ENCODE measurements at regions not wholly inside any gene's neighbourhood (a gene's known extent, or its start where the extent isn't known, plus 50 kb on each side); places are given as distances from the start of the nearest gene placed in this dataset.
"Not testable (repeated sequence)": the region's sequence is repeated elsewhere in the genome, so short reads cannot be mapped to it uniquely, and the experiment has no call there.

- DNase-seq, result no peak
Observed at GRCh38 chr18:76640438-76640837, 145.4 kb upstream of the ZNF516 start.

GRCh38 chr18:76634564-76634963, 139.5 kb upstream of the ZNF516 start:
- DNase-seq, result no peak

GRCh38 chr18:76633588-76634269, 138.7 kb upstream of the ZNF516 start:
- no peak for DNase-seq

DNA sequence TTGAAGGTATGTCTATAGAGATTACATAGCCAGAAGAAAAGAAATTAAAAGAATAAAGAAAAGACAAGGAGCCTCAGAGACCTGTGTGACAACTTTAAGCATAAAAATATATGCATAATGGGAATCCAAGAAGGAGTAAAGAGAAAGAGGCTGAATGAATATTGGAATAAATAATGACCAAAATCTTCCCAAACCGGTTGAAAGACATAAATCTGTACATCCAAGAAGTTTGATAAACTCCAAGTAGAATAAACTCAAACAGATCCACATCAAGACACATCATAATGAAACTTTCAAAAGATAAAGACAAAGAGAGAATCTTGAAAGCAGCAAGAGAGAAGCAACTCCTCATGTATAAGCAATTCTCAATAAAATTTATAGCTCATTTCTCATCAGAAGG, 132.4 kb upstream of the ZNF516 start:
- no peak for DNase-seq

DNA sequence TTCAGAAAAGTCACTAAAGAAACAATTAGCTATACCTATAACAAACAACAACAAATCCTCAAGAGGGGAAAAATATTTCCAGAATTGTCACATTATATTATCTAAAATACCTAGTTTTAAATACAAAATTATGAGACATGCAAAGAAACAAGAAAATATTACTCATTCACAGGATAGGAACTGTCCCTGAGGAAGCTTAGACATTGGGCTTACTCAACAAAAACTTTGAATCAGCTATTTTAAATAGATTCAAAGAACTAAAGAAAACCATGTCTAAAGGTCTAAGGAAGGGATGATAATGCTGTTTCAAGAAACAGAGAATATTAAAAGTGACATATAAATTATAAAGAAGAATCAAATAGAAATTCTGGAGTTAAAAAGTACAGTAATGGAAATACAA, 131.9 kb upstream of the ZNF516 start:
- no peak for DNase-seq

DNA sequence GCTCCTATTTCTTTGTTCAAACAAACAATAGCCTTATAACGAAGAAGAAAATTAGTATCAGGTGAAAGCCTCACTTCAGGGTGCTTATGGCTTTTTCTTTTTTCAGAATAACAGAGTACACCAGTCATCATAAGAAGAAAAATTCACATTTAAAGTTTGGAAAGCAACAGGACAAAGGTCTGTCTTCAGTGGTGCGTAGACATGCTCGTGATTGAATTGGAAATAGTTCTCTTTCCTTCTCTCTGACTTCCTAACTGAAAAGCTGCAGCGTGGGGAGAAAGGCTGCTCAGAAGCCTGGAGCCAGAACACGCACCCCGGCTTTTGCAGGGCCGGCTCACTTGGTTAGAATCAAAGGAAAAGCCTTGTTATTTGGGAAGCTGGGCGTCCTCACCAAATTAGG, 127.6 kb upstream of the ZNF516 start:
- no peak for DNase-seq

GRCh38 chr18:76621782-76622495, 126.9 kb upstream of the ZNF516 start:
- peak in 1 of 3 donors; percentile 26 for DNase-seq

DNA sequence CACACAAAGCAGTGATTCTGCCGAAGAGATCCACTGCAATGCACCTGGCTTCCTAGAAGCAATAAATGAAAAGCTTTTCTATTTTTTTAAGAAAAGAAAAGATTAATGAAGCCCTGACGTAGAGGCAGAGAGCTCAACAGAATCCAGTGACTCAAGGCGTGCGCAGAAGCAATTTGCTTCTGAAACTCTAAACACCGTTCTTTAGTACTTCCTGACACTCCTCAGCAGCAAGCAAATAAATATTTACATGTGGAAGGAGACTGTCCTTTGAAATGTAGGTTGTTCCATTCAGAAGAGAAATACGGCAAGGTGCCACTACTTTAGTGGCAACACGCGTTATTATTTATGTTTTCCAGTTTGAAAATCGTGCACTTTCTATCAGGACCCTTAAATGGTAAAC, 126.2 kb upstream of the ZNF516 start:
- DNase-seq, result peak in 1 of 3 donors; percentile 45

GRCh38 chr18:76620321-76621170, 125.5 kb upstream of the ZNF516 start:
- DNase-seq, result peak; percentile 73 to 93 (median 80)

DNA sequence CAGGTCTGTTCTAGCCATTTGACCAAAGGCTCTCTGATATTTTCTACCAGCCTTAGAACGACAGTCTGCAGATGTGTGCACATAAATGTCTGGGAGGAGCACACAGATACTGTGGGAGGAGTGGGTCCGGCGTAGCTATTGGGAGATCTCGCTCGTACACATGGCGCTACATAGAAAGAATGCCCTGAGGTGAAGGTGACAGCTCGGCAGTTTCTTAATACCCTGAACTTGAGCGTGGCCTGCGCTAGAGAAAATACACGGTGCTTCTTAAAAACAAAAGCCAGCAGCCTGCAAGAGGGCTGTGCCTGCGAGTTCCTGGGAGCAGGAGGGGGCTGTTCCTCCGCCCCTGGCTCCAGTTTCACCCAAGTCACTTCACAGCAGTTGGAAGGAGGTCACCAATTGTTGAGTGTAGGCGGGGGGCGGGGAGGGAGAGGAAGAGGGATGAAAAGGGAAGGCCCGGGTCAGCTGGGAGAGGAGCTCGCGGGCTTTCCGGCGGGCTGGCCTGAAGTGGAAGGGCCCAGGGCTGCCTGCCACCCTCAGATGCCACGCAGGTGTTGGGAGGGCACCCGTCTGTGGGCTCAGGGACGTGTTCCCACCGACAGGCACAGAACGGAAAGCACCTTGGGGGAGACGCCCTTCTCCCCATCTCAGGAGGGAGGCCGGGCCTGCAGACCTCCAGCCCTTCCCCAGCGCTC, 124.7 kb upstream of the ZNF516 start:
- peak; percentile 76 to 94 (median 87) for DNase-seq

GRCh38 chr18:76619261-76619620, 124.2 kb upstream of the ZNF516 start:
- DNase-seq, result no peak

DNA sequence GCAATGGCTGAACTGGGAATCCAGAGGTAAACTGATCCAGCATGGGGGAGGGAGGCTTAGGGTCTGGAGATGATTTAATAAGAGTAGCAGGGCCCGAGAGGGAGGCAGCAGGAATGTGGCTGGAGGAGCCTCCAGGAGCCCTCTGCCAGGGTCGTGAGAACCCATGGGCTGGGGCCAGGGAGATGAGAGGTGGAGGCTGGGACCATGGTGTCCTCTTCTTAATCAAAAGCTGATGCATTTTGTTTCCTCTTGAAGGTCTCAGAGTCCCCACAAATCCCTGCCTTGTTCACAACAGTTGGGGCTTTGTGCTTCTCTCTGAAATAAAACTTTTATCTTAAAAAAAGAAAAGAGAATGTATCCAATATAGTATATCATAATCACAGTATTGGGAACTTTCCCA, 123.7 kb upstream of the ZNF516 start:
- no peak for DNase-seq

DNA sequence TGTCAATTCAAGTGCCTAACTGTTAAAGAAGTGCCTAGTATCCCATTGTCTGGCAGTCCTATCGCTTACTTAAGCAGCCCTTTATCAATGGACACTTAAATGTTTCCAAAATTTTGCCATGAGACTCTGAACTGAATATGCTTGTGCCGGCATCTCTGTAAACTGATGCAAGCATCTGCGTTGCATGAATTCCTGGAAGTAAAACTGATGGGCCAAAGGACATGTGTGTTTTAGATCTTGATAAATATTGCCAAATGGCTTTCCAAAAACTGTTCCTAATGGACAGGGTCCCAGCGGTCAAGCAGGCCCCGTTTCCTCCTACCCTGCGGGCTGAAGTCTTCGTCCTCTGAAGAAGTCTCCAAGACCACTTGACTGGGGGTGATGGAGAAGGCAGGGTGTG, 121.3 kb upstream of the ZNF516 start:
- DNase-seq, result no peak

GRCh38 chr18:76615065-76615733, 120.2 kb upstream of the ZNF516 start:
- DNase-seq, result no peak

- DNase-seq, result no peak
Observed at GRCh38 chr18:76613755-76614120, 118.7 kb upstream of the ZNF516 start.

DNA sequence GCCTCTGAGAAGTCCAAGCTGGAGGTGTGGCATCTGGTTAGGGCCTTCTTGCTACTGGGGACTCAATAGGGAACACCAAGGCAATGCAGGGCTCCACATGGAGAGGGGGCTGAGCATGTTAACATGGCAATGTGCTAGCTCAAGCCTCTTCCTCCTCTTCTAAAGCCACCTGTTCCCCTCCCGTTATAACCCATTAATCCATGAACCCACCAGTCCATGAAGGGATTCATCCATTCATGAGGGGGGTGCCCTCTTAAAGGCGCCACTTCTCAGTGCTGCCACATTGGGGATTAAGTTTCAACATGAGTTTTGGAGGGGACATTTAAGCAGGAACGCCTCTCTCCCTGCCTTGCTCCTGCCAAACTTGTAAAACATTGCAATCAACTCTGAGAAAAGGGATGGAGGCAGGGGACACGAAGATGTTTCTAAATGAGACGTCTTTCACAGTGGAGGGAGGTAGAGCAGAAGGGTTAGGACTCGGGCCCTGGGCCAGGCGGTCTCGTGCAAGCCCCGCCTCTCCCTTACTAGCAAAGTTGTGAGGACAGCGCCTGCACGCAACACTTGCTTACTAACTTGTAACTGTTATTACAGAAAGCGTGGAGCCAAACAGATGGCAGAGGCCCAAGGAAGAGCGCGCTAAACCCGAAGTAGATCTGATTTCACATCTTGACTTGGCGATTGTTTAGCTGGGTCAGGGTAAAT, 118.2 kb upstream of the ZNF516 start:
- no peak for DNase-seq

GRCh38 chr18:76611750-76612045, 116.7 kb upstream of the ZNF516 start:
- DNase-seq, result not testable (repeated sequence)

GRCh38 chr18:76610933-76611749, 116.1 kb upstream of the ZNF516 start:
- DNase-seq, result peak in 2 of 3 donors; percentile 62 to 80

DNA sequence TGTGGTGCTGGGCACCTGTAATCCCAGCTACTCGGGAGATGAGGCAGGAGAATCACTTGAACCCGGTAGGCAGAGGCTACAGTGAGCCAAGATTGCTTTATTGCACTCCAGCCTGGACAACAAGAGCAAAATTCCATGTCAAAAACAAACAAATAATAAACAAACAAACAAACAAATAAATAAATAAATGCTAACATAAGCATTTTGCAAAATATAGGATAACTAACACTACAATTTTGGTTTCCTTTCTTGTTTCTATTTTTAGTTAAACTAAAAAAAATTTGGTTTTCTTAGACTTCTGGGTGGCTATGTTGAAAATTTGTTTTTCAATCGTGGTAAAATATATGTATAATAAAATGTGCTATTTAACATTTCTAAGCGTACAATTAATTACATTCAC, 115.0 kb upstream of the ZNF516 start:
- no peak for DNase-seq

GRCh38 chr18:76605341-76605929, 110.4 kb upstream of the ZNF516 start:
- DNase-seq, result no peak
